GM12878 (cell line): ENCODE measurements at regions not wholly inside any gene's neighbourhood (a gene's known extent, or its start where the extent isn't known, plus 50 kb on each side); places are given as distances from the start of the nearest gene placed in this dataset.

Source experiments
- ATAC-seq: fragments of 200-7000 bp; cut with Tn5 transposase; 3 replicates; pipeline ENCODE4 v1.9.1; 2020; ENCODE audit warnings: mild to moderate bottlenecking, moderate library complexity
- BruUV-seq: library from RNA; stranded (reverse); fragments of 400-500 nt; replicated peaks from 2 replicates; lab custom pipeline; 2021; lab: Mats Ljungman, UMichigan
- CTCF ChIA-PET: fragments of 300-600 bp; sonication (Branson Sonifier 250); formaldehyde crosslinking; extraction: SDS; loops from one replicate; lab custom pipeline; 2021; ENCODE audit warnings: inconsistent platforms; lab: Yijun Ruan, JAX
- POLR2A ChIA-PET: fragments of 350-600 bp; formaldehyde crosslinking; extraction: SDS; loops from one replicate; lab custom pipeline; 2021; ENCODE audit warnings: inconsistent platforms; lab: Charles Lee
- RAD21 ChIA-PET: fragments of 300-600 bp; sonication (Branson Sonifier 250); formaldehyde crosslinking; loops from one replicate; lab custom pipeline; 2023; ENCODE audit warnings: antibody characterized with exemption; ENCODE audit not compliant: unreplicated experiment; lab: Charles Lee
- SMC1A ChIA-PET: fragments of 300-600 bp; sonication (Branson Sonifier 250); formaldehyde crosslinking; loops from one replicate; lab custom pipeline; 2023; ENCODE audit not compliant: unreplicated experiment, uncharacterized antibody; lab: Charles Lee
- DNase-seq: peaks from one replicate; pipeline ENCODE4 v3.0.0-alpha.2; 2011; ENCODE audit warnings: low read depth, low spot score
- FAIRE-seq: peaks from 3 replicates; lab custom pipeline; 2011; peaks lifted over from hg19 to GRCh38; lab: Jason Lieb, UNC
- H2AFZ ChIP-seq: 2 replicates; pipeline ENCODE4 v1.6.0; 2011; ENCODE audit warnings: low read depth, low read length, control low read depth; ENCODE audit not compliant: control insufficient read depth
- H3K27ac ChIP-seq: 2 replicates; pipeline ENCODE4 v1.5.1; 2011; ENCODE audit warnings: control low read depth; ENCODE audit not compliant: control insufficient read depth, insufficient read depth
- H3K27me3 ChIP-seq, 2 experiments: replicated peaks in 1 of 2; 2 replicates each; pipeline versions ENCODE4 v1.6.0 to v1.6.1; 2011; ENCODE audit warnings: low read length in 1 of 2; ENCODE audit not compliant: control insufficient read depth in 2 of 2, insufficient read depth in 2 of 2
- H3K36me3 ChIP-seq, 2 experiments: 2 replicates each; pipeline ENCODE4 v1.5.1; 2011; ENCODE audit warnings: low read length in 1 of 2; ENCODE audit not compliant: control insufficient read depth in 2 of 2, insufficient read depth in 2 of 2
- H3K4me1 ChIP-seq: 2 replicates; pipeline ENCODE4 v1.6.1; 2011; ENCODE audit warnings: mild to moderate bottlenecking, low read length, moderate library complexity, mixed read lengths; ENCODE audit not compliant: control insufficient read depth, insufficient read depth
- H3K4me2 ChIP-seq: 2 replicates; pipeline ENCODE4 v1.6.0; 2011; ENCODE audit warnings: control low read depth; ENCODE audit not compliant: control insufficient read depth, insufficient read depth
- H3K4me3 ChIP-seq: fragments of 200-600 bp; sonication (generic); 2 replicates; pipeline ENCODE4 v1.5.1; 2016
- H3K79me2 ChIP-seq: 2 replicates; pipeline ENCODE4 v1.6.0; 2011; ENCODE audit warnings: low read length; ENCODE audit not compliant: control insufficient read depth, insufficient read depth
- H3K9ac ChIP-seq: 2 replicates; pipeline ENCODE4 v1.8.0; 2011; ENCODE audit warnings: low read length, control low read depth, mixed read lengths; ENCODE audit not compliant: control insufficient read depth, insufficient read depth
- H3K9me3 ChIP-seq: replicated peaks from 3 replicates; pipeline ENCODE4 v1.5.1; 2011; ENCODE audit warnings: mild to moderate bottlenecking, low read length; ENCODE audit not compliant: control insufficient read depth, insufficient read depth
- H4K20me1 ChIP-seq: 2 replicates; pipeline ENCODE4 v1.6.0; 2011; ENCODE audit not compliant: control insufficient read depth, insufficient read depth
- BCL3 ChIP-seq: IDR thresholded peaks from 2 replicates; pipeline ENCODE4 v1.6.1; 2011; ENCODE audit warnings: borderline replicate concordance, low read depth, mild to moderate bottlenecking, moderate library complexity, low read length; ENCODE audit not compliant: insufficient read depth, poor library complexity, severe bottlenecking
- BMI1 ChIP-seq: fragments of 450-650 bp; IDR thresholded peaks from 2 replicates; pipeline ENCODE4 v1.6.1; 2016; ENCODE audit warnings: mild to moderate bottlenecking, moderate library complexity, borderline replicate concordance
- CEBPB ChIP-seq, 2 experiments: fragments of 150-350 bp in 1 of 2; IDR thresholded peaks; 2 replicates each; pipeline ENCODE4 v1.6.1; 2012 to 2014; ENCODE audit warnings: low read depth in 2 of 2, low read length in 2 of 2, borderline replicate concordance in 1 of 2, inconsistent platforms in 1 of 2
- CHD4 ChIP-seq: fragments of 200-600 bp; sonication (generic); IDR thresholded peaks from 2 replicates; pipeline ENCODE4 v1.6.1; 2016; ENCODE audit warnings: mild to moderate bottlenecking
- ELK1 ChIP-seq: IDR thresholded peaks from 2 replicates; pipeline ENCODE4 v1.6.1; 2012; ENCODE audit warnings: low read depth, low read length, improper control_type of control experiment
- FOS ChIP-seq: IDR thresholded peaks from 3 replicates; pipeline ENCODE4 v1.6.1; 2011; ENCODE audit warnings: borderline replicate concordance; ENCODE audit not compliant: insufficient read length; ENCODE audit errors: extremely low read depth
- GATAD2B ChIP-seq: fragments of 450-650 bp; conservative IDR thresholded peaks from 2 replicates; pipeline ENCODE4 v1.6.1; 2017; ENCODE audit warnings: low read depth, mild to moderate bottlenecking, moderate library complexity
- HDGF ChIP-seq: fragments of 450-650 bp; IDR thresholded peaks from 2 replicates; pipeline ENCODE4 v1.6.1; 2016; ENCODE audit warnings: antibody characterized with exemption
- IKZF2 ChIP-seq, 2 experiments: fragments of 450-650 bp; IDR thresholded peaks; 2 replicates each; pipeline ENCODE4 v1.6.1; 2017; ENCODE audit warnings: mild to moderate bottlenecking in 2 of 2, moderate library complexity in 2 of 2
- MXI1 ChIP-seq: fragments of 150-350 bp; IDR thresholded peaks from 2 replicates; pipeline ENCODE4 v1.6.1; 2011; ENCODE audit warnings: low read depth, mild to moderate bottlenecking, inconsistent platforms, low read length, improper control_type of control experiment
- NBN ChIP-seq: fragments of 450-650 bp; IDR thresholded peaks from 2 replicates; pipeline ENCODE4 v1.6.1; 2016
- NFYA ChIP-seq: IDR thresholded peaks from 2 replicates; pipeline ENCODE4 v1.6.1; 2011; ENCODE audit warnings: low read depth, mild to moderate bottlenecking, low read length, improper control_type of control experiment, borderline replicate concordance
- SREBF2 ChIP-seq: IDR thresholded peaks from 2 replicates; pipeline ENCODE4 v1.6.1; 2012; ENCODE audit warnings: mild to moderate bottlenecking, low read length
- STAT3 ChIP-seq: IDR thresholded peaks from 2 replicates; pipeline ENCODE4 v1.6.1; 2011; ENCODE audit warnings: low read depth, low read length, improper control_type of control experiment
- TCF7 ChIP-seq: IDR thresholded peaks from 2 replicates; pipeline ENCODE4 v1.6.1; 2014; ENCODE audit warnings: antibody characterized with exemption, borderline replicate concordance
- USF1 ChIP-seq: IDR thresholded peaks from 2 replicates; pipeline ENCODE4 v1.6.1; 2011; ENCODE audit warnings: borderline replicate concordance, low read depth, mild to moderate bottlenecking, moderate library complexity, mixed read lengths, low read length; ENCODE audit not compliant: insufficient read depth; ENCODE audit errors: extremely low read length
- ZBTB4 ChIP-seq: fragments of 450-650 bp; formaldehyde crosslinking; IDR thresholded peaks from 2 replicates; pipeline ENCODE4 v1.4.0; 2022; ENCODE audit warnings: mild to moderate bottlenecking, moderate library complexity
- WGBS: methylation state at CpG from one replicate; pipeline ENCODE4 v1.1.6; 2016; ENCODE audit warnings: low lambda C conversion rate; ENCODE audit not compliant: insufficient replicate concordance, insufficient coverage; ENCODE audit errors: missing lambda C conversion rate; 5-methylcytosine and 5-hydroxymethylcytosine counted together
- in situ Hi-C: fragments of 300-500 bp; cut with MboI; formaldehyde crosslinking; loops from 9 replicates; pipeline ENCODE4 v1.14.3; 2018; ENCODE audit warnings: mixed read lengths
- intact Hi-C: fragments of 100-400 bp; cut with micrococcal nuclease; formaldehyde crosslinking; loops from one replicate; pipeline ENCODE4 v1.14.2; 2022; ENCODE audit not compliant: unreplicated experiment

DNA sequence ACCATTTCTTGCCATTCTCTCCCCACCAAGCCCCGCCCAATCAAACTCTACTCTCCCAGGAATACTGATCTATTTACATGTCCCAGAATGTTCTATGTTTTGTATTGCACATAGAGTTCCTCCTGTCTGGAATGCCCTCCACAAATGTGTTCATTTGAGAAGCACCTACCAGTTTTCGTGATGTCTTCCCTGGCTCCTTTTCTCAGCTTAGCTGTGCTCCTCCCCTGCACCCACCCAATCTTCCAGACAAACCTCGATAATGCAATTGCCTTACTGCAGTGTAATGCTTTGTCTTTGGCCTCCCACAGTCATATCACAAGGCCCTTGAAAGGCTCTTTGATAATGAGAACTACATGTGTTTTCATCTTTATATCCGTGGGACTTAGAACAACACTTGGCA lies 214.5 kb upstream of the ANKRD55 start:
- intact Hi-C loops (no loop called here), in situ Hi-C loops (no loop called here)
- no peak for DNase-seq
- Histone ChIP-seq H3K36me3 (no peaks in the 10 kb centered on the region), H2AFZ (no peak overlapping the region), H3K4me1 (no peaks in the 10 kb centered on the region), H3K27me3 (no peaks in the 10 kb centered on the region), H3K4me2 (no peak overlapping the region), H3K4me3 (no peak overlapping the region), H3K9ac (no peak overlapping the region), H4K20me1 (no peaks in the 10 kb centered on the region), H3K27ac (no peak overlapping the region), H3K9me3 (no peaks in the 10 kb centered on the region), H3K79me2 (no peaks in the 10 kb centered on the region)
- no peak for FAIRE-seq
- CTCF ChIA-PET = interaction anchor here (1.7 to 2.0 kb wide), 2 partner anchors 34 to 35 kb away, joined by 4 read pairs; no protein-coding TSS in a partner anchor
- no peak for ATAC-seq
- 58% methylated on average over 4 of the region's 4 CpGs for WGBS
- POLR2A ChIA-PET = no interaction called here
- RAD21 ChIA-PET = no interaction called here
- no TSS peak for BruUV-seq
- SMC1A ChIA-PET = no interaction called here
- TF ChIP-seq NBN (no peak), NFYA (no peak), IKZF2 (IDR thresholded peaks at IDR 0.05) (no peak), CEBPB (IDR thresholded peaks at IDR 0.05; ENCODE audit: borderline replicate concordance in 1 of 2, low read depth in 2 of 2, low read length in 2 of 2) (no peak), BCL3 (no peak), CHD4 (no peak), GATAD2B (no peak), BMI1 (no peak), ZBTB4 (CRISPR knock-in tag) (no peak), MXI1 (no peak), STAT3 (no peak), SREBF2 (no peak), ELK1 (no peak), USF1 (no peak), FOS (no peak), HDGF (no peak), TCF7 (no peak)
